ENCODE measurements at regions not wholly inside any gene's neighbourhood (a gene's known extent, or its start where the extent isn't known, plus 50 kb on each side); places are given as distances from the start of the nearest gene placed in this dataset.

DNA sequence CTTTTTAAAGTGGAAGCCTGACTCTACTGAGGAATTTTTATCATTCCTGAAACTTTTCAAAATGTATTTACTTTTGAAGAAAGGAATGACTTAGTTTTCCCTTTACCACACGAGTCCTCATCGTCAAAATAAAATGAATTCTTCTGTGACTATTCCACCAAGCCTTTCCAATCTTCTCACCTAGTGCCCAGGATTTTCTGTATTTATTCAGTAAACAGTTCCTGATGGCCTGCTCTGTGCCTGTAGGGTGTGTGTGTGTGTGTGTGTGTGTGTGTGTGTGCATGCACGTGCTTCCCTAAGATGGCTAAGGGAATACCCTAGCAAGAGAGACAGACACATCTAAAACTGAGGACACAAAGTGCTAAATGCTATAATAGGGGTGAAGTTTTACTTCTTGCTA, 395.0 kb upstream of the USP24 start:
- no peak for DNase-seq (ENCODE audit: low spot score)
- Mint-ChIP-seq H3K9me3 (peaks cover 7% of the 10 kb centered on the region), H3K36me3 (ENCODE audit: low read depth) (no peaks in the 10 kb centered on the region), H3K27ac (no peak overlapping the region), H3K4me3 (no peak overlapping the region), H3K4me1 (ENCODE audit: low read depth) (no peaks in the 10 kb centered on the region), H3K27me3 (ENCODE audit: insufficient read depth) (peaks cover 3% of the 10 kb centered on the region)
- intact Hi-C loops (cut with micrococcal nuclease): no loop called here

DNA sequence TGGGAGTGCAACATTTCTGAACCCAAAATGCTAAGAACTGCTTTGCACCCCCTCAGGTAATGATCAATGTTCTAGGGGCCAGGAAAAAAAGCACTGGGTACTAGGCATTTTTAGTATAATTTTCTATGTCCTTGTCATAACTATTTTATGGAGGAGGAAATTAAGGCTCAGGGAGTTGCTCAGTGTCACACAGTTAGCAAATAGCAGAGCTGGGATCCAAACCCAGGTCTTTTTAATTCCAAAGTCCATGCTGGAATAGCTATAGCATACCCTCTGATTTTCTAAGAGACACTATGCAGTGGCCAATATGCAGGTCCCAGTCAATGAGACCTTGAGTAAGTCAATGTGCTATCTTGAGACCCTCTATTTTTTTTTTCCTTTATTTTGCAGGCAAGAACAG, 394.5 kb upstream of the USP24 start:
- no peak for DNase-seq (ENCODE audit: low spot score)
- peaks cover 7% of the 10 kb centered on the region for H3K9me3 Mint-ChIP-seq
- H3K36me3 Mint-ChIP-seq (ENCODE audit: low read depth): no peaks in the 10 kb centered on the region
- peaks cover 3% of the 10 kb centered on the region for H3K27me3 Mint-ChIP-seq (ENCODE audit: insufficient read depth)
- intact Hi-C loops (cut with micrococcal nuclease): no loop called here
- no peak overlapping the region for H3K27ac Mint-ChIP-seq
- no peaks in the 10 kb centered on the region for H3K4me1 Mint-ChIP-seq (ENCODE audit: low read depth)
- H3K4me3 Mint-ChIP-seq: no peak overlapping the region

DNA sequence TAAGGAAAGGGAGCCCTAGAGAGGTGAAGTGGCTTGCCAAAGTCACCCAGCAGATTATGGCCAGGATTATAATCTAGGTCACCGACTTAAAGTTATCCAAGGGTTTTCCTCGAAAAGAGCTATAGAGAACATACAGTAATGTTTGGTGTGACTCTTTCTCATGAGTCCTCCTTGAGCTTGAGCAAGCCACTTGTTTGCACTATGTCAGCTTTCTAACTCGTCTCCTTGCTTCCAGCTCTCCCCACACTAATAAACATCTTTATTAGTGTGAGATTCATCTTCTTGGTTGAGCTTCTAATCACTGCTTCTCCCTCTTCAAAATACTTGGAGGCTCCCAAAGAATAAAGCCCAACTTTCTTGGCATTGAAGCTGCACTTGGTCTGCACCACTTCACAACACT, 390.0 kb upstream of the USP24 start:
- intact Hi-C loops (cut with micrococcal nuclease): no loop called here
- Mint-ChIP-seq H3K27ac (no peak overlapping the region), H3K9me3 (peaks cover 7% of the 10 kb centered on the region), H3K4me3 (no peak overlapping the region), H3K4me1 (ENCODE audit: low read depth) (no peaks in the 10 kb centered on the region), H3K36me3 (ENCODE audit: low read depth) (no peaks in the 10 kb centered on the region), H3K27me3 (ENCODE audit: insufficient read depth) (peaks cover 5% of the 10 kb centered on the region)
- no peak for DNase-seq (ENCODE audit: low spot score)

- Mint-ChIP-seq H3K4me3 (no peak overlapping the region), H3K27ac (no peak overlapping the region), H3K36me3 (ENCODE audit: low read depth) (no peaks in the 10 kb centered on the region), H3K9me3 (peaks cover 7% of the 10 kb centered on the region), H3K4me1 (ENCODE audit: low read depth) (no peaks in the 10 kb centered on the region), H3K27me3 (ENCODE audit: insufficient read depth) (peaks cover 5% of the 10 kb centered on the region)
- DNase-seq (ENCODE audit: low spot score): no peak
- intact Hi-C loops (cut with micrococcal nuclease): no loop called here
Observed at GRCh38 chr1:55604749-55605148, 389.6 kb upstream of the USP24 start.

- DNase-seq (ENCODE audit: low spot score): no peak
- no peaks in the 10 kb centered on the region for H3K36me3 Mint-ChIP-seq (ENCODE audit: low read depth)
- H3K4me3 Mint-ChIP-seq: no peak overlapping the region
- H3K27ac Mint-ChIP-seq: no peak overlapping the region
- intact Hi-C loops (cut with micrococcal nuclease): no loop called here
- peaks cover 7% of the 10 kb centered on the region for H3K9me3 Mint-ChIP-seq
- H3K4me1 Mint-ChIP-seq (ENCODE audit: low read depth): no peaks in the 10 kb centered on the region
- peaks cover 5% of the 10 kb centered on the region for H3K27me3 Mint-ChIP-seq (ENCODE audit: insufficient read depth)
Observed at GRCh38 chr1:55604179-55604578, 389.0 kb upstream of the USP24 start.

GRCh38 chr1:55600242-55600641, 385.1 kb upstream of the USP24 start:
- Mint-ChIP-seq H3K4me1 (ENCODE audit: low read depth) (no peaks in the 10 kb centered on the region), H3K27ac (no peak overlapping the region), H3K36me3 (ENCODE audit: low read depth) (no peaks in the 10 kb centered on the region), H3K9me3 (no peaks in the 10 kb centered on the region), H3K27me3 (ENCODE audit: insufficient read depth) (peaks cover 1% of the 10 kb centered on the region), H3K4me3 (no peak overlapping the region)
- DNase-seq (ENCODE audit: low spot score): no peak
- intact Hi-C loops (cut with micrococcal nuclease): no loop called here

GRCh38 chr1:55597910-55598309, 382.7 kb upstream of the USP24 start:
- no peak overlapping the region for H3K27ac Mint-ChIP-seq
- no peak overlapping the region for H3K4me3 Mint-ChIP-seq
- no peak for DNase-seq (ENCODE audit: low spot score)
- intact Hi-C loops (cut with micrococcal nuclease): no loop called here
- H3K27me3 Mint-ChIP-seq (ENCODE audit: insufficient read depth): peaks cover 1% of the 10 kb centered on the region
- no peaks in the 10 kb centered on the region for H3K9me3 Mint-ChIP-seq
- H3K4me1 Mint-ChIP-seq (ENCODE audit: low read depth): no peaks in the 10 kb centered on the region
- H3K36me3 Mint-ChIP-seq (ENCODE audit: low read depth): no peaks in the 10 kb centered on the region

DNA sequence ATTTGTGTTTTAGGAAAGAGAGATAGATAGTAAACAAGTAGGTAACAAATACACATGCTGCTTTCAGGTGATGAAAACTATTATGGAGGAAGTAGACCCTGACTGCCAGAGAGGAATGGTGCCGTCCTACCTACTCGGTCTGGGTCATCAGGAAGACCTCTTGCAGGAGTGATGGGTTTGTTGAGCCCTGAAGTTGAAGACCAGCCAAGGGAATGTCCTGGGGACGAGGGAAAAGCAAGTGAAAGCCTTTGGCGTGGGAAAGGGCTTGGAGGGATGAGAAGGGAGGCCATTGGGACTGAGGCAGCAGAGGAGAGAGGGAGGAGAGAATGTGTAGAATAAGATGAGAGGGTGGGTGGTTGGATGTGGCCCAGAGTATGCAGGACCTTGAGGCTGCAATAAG, 379.5 kb upstream of the USP24 start:
- H3K4me3 Mint-ChIP-seq: no peak overlapping the region
- intact Hi-C loops (cut with micrococcal nuclease): no loop called here
- no peaks in the 10 kb centered on the region for H3K4me1 Mint-ChIP-seq (ENCODE audit: low read depth)
- H3K27ac Mint-ChIP-seq: no peak overlapping the region
- H3K36me3 Mint-ChIP-seq (ENCODE audit: low read depth): no peaks in the 10 kb centered on the region
- no peaks in the 10 kb centered on the region for H3K27me3 Mint-ChIP-seq (ENCODE audit: insufficient read depth)
- no peaks in the 10 kb centered on the region for H3K9me3 Mint-ChIP-seq
- DNase-seq (ENCODE audit: low spot score): no peak

DNA sequence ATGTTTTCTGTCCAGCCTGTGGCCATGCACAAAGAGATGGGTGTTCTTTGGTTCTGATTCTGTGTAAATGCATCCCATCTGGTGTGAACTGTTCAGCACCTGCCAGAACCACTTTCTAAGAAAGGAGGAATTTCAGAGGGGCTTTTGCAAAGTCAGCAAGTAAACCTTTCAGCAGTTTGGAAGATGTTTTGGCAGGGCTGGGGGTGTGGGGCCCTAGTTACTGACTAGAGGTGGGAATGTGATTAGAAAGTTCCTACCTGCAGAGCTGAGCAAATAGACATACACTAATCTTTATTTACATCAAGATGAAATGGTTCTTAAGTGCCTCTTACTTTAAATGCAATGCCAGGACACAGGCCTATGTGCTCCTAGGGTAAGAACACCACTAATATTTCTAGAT, 378.1 kb upstream of the USP24 start:
- no peak overlapping the region for H3K4me3 Mint-ChIP-seq
- no peaks in the 10 kb centered on the region for H3K9me3 Mint-ChIP-seq
- intact Hi-C loops (cut with micrococcal nuclease): no loop called here
- no peaks in the 10 kb centered on the region for H3K4me1 Mint-ChIP-seq (ENCODE audit: low read depth)
- no peak for DNase-seq (ENCODE audit: low spot score)
- H3K36me3 Mint-ChIP-seq (ENCODE audit: low read depth): no peaks in the 10 kb centered on the region
- no peak overlapping the region for H3K27ac Mint-ChIP-seq
- no peaks in the 10 kb centered on the region for H3K27me3 Mint-ChIP-seq (ENCODE audit: insufficient read depth)

GRCh38 chr1:55592122-55592521, 377.0 kb upstream of the USP24 start:
- H3K27ac Mint-ChIP-seq: no peak overlapping the region
- no peak overlapping the region for H3K4me3 Mint-ChIP-seq
- no peaks in the 10 kb centered on the region for H3K27me3 Mint-ChIP-seq (ENCODE audit: insufficient read depth)
- intact Hi-C loops (cut with micrococcal nuclease): no loop called here
- no peaks in the 10 kb centered on the region for H3K9me3 Mint-ChIP-seq
- no peaks in the 10 kb centered on the region for H3K4me1 Mint-ChIP-seq (ENCODE audit: low read depth)
- no peak for DNase-seq (ENCODE audit: low spot score)
- no peaks in the 10 kb centered on the region for H3K36me3 Mint-ChIP-seq (ENCODE audit: low read depth)

- no peak for DNase-seq (ENCODE audit: low spot score)
- intact Hi-C loops (cut with micrococcal nuclease): no loop called here
- H3K27ac Mint-ChIP-seq: no peak overlapping the region
Observed at GRCh38 chr1:55589671-55590297, 374.6 kb upstream of the USP24 start.

DNA sequence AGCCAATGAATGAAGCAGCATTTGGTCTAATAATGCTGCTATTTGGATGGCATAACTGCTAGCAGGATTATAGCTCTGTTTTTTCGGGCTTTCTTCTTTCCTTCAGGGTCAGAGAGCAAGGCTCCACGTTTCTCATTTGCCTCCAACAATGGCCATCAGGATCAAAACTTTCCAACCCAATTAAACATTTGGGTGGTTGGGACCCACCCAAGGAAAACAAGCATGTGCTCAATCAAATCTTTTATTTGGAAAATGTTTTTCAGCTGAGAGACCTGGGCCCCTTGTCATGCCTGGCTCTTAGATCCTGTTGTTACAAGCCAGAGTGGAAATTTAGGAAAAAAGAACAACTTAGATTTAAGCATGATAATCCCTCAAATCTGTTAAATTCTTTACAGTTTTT, 373.1 kb upstream of the USP24 start:
- no peaks in the 10 kb centered on the region for H3K27me3 Mint-ChIP-seq (ENCODE audit: insufficient read depth)

More at GRCh38 chr1:55589671-55590297, 374.6 kb upstream of the USP24 start:
- H3K9me3 Mint-ChIP-seq: no peaks in the 10 kb centered on the region
- H3K4me1 Mint-ChIP-seq (ENCODE audit: low read depth): no peaks in the 10 kb centered on the region
- H3K36me3 Mint-ChIP-seq (ENCODE audit: low read depth): no peaks in the 10 kb centered on the region
- no peak overlapping the region for H3K4me3 Mint-ChIP-seq
- H3K27me3 Mint-ChIP-seq (ENCODE audit: insufficient read depth): no peaks in the 10 kb centered on the region

GRCh38 chr1:55586771-55587170, 371.6 kb upstream of the USP24 start:
- no peak overlapping the region for H3K27ac Mint-ChIP-seq
- no peaks in the 10 kb centered on the region for H3K27me3 Mint-ChIP-seq (ENCODE audit: insufficient read depth)
- no peak overlapping the region for H3K4me3 Mint-ChIP-seq
- no peaks in the 10 kb centered on the region for H3K36me3 Mint-ChIP-seq (ENCODE audit: low read depth)
- H3K9me3 Mint-ChIP-seq: no peaks in the 10 kb centered on the region
- intact Hi-C loops (cut with micrococcal nuclease): no loop called here
- no peaks in the 10 kb centered on the region for H3K4me1 Mint-ChIP-seq (ENCODE audit: low read depth)
- no peak for DNase-seq (ENCODE audit: low spot score)

More for the DNA sequence above, 373.1 kb upstream of the USP24 start:
- H3K27ac Mint-ChIP-seq: no peak overlapping the region
- H3K9me3 Mint-ChIP-seq: no peaks in the 10 kb centered on the region
- H3K4me3 Mint-ChIP-seq: no peak overlapping the region
- DNase-seq (ENCODE audit: low spot score): no peak
- H3K36me3 Mint-ChIP-seq (ENCODE audit: low read depth): no peaks in the 10 kb centered on the region
- no peaks in the 10 kb centered on the region for H3K4me1 Mint-ChIP-seq (ENCODE audit: low read depth)
- intact Hi-C loops (cut with micrococcal nuclease): no loop called here

DNA sequence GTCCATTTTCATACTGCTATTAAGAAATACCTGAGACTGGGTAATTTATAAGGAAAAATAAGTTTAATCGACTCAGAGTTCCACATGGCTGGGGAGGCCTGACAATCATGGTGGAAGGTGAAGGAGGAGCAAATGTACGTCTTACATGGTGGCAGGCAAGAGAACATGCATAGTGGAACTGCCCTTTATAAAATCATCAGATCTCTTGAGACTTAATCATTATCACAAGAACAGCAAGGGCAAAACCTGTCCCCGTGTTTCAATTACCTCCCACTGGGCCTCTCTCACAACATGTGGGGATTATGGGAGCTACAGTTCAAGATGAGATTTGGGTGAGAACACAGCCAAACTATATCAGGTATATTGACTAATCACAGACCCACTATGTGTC, 370.2 kb upstream of the USP24 start:
- DNase-seq (ENCODE audit: low spot score): no peak
- no peak overlapping the region for H3K27ac Mint-ChIP-seq
- H3K36me3 Mint-ChIP-seq (ENCODE audit: low read depth): no peaks in the 10 kb centered on the region

More for the DNA sequence above, 370.2 kb upstream of the USP24 start:
- intact Hi-C loops (cut with micrococcal nuclease): no loop called here
- H3K4me1 Mint-ChIP-seq (ENCODE audit: low read depth): no peaks in the 10 kb centered on the region
- H3K27me3 Mint-ChIP-seq (ENCODE audit: insufficient read depth): no peaks in the 10 kb centered on the region
- H3K4me3 Mint-ChIP-seq: no peak overlapping the region
- no peaks in the 10 kb centered on the region for H3K9me3 Mint-ChIP-seq
